HCT116 (cell line): ENCODE measurements at regions not wholly inside any gene's neighbourhood (a gene's known extent, or its start where the extent isn't known, plus 50 kb on each side); places are given as distances from the start of the nearest gene placed in this dataset.

Experiments used
- EGR1 ChIP-seq: IDR thresholded peaks from 2 replicates; pipeline ENCODE4 v1.6.1; 2012; ENCODE audit warnings: low read depth
- EZH2 ChIP-seq: fragments of 200-600 bp; sonication (generic); IDR thresholded peaks from 2 replicates; pipeline ENCODE4 v1.6.1; 2017; ENCODE audit warnings: antibody characterized with exemption, mixed run types
- POLR2AphosphoS5 ChIP-seq: IDR thresholded peaks from 2 replicates; pipeline ENCODE4 v1.6.1; 2011; ENCODE audit warnings: mild to moderate bottlenecking, low read depth, low read length, moderate library complexity
- ZNF274 ChIP-seq: fragments of 200-500 bp; sonication (Bioruptor generic); IDR thresholded peaks from 2 replicates; pipeline ENCODE4 v1.6.1; 2014; ENCODE audit warnings: mild to moderate bottlenecking, low read depth, low read length, inconsistent platforms
- TF ChIP-seq, protein P1 (sequence below): IDR thresholded peaks from 2 replicates; pipeline ENCODE4 v1.6.1; 2011; ENCODE audit warnings: mild to moderate bottlenecking, low read length, moderate library complexity; ENCODE audit not compliant: insufficient replicate concordance; ENCODE audit errors: extremely low read depth
- TF ChIP-seq, protein P2 (sequence below), 3 experiments: fragments of 200-600 bp in 1 of 3; sonication (generic) in 1 of 3; IDR thresholded peaks in 2 of 3; conservative IDR thresholded peaks in 1 of 3; 2 replicates each; pipeline ENCODE4 v1.5.1; 2012 to 2017; ENCODE audit warnings: low read depth in 2 of 3, low read length in 2 of 3, antibody characterized with exemption in 1 of 3, borderline replicate concordance in 1 of 3, control low read depth in 1 of 3, mild to moderate bottlenecking in 1 of 3, mixed read lengths in 1 of 3, mixed run types in 1 of 3, moderate library complexity in 1 of 3; ENCODE audit not compliant: insufficient read depth in 1 of 3
- TF ChIP-seq, protein P3 (sequence below): IDR thresholded peaks from 2 replicates; pipeline ENCODE4 v1.6.1; 2012

DNA sequence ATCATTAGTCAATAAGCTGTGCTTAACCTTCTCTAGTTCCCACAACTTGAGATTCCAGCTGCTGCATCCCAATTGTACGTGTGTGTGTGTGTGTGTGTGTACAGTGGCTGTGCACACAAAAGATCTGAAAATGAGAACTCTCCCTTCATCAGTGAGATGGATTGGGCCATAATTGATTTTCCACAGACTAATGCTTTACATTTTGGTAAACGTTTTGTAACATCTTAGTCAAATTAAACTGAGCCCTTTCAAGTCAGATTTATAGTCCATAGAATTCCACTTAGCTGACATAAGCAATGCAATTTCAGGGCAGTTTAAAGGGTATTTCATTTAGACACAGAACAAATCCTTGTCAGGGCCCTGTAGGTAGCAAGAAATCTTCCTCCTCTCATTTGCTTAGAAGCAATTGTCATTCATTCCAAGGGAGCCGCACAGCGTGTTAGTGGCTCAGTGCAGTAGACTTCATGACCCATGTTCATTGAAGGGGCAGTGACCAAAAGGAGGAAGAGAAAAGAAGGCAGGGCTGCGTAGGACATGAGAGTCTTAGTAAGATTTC lies 1123.5 kb upstream of the AUTS2 start:
- no peak for TF ChIP-seq POLR2AphosphoS5
- no peak for TF ChIP-seq EZH2
- TF ChIP-seq, protein P1, sequence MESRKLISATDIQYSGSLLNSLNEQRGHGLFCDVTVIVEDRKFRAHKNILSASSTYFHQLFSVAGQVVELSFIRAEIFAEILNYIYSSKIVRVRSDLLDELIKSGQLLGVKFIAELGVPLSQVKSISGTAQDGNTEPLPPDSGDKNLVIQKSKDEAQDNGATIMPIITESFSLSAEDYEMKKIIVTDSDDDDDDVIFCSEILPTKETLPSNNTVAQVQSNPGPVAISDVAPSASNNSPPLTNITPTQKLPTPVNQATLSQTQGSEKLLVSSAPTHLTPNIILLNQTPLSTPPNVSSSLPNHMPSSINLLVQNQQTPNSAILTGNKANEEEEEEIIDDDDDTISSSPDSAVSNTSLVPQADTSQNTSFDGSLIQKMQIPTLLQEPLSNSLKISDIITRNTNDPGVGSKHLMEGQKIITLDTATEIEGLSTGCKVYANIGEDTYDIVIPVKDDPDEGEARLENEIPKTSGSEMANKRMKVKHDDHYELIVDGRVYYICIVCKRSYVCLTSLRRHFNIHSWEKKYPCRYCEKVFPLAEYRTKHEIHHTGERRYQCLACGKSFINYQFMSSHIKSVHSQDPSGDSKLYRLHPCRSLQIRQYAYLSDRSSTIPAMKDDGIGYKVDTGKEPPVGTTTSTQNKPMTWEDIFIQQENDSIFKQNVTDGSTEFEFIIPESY = no peak
- TF ChIP-seq, protein P2, sequence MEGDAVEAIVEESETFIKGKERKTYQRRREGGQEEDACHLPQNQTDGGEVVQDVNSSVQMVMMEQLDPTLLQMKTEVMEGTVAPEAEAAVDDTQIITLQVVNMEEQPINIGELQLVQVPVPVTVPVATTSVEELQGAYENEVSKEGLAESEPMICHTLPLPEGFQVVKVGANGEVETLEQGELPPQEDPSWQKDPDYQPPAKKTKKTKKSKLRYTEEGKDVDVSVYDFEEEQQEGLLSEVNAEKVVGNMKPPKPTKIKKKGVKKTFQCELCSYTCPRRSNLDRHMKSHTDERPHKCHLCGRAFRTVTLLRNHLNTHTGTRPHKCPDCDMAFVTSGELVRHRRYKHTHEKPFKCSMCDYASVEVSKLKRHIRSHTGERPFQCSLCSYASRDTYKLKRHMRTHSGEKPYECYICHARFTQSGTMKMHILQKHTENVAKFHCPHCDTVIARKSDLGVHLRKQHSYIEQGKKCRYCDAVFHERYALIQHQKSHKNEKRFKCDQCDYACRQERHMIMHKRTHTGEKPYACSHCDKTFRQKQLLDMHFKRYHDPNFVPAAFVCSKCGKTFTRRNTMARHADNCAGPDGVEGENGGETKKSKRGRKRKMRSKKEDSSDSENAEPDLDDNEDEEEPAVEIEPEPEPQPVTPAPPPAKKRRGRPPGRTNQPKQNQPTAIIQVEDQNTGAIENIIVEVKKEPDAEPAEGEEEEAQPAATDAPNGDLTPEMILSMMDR (IDR thresholded peaks at IDR 0.05 in 2 of 3, conservative IDR thresholded peaks at IDR 0.05 in 1 of 3; ENCODE audit: borderline replicate concordance in 1 of 3, insufficient read depth in 1 of 3, low read depth in 2 of 3, low read length in 2 of 3) = no peak
- TF ChIP-seq, protein P3, sequence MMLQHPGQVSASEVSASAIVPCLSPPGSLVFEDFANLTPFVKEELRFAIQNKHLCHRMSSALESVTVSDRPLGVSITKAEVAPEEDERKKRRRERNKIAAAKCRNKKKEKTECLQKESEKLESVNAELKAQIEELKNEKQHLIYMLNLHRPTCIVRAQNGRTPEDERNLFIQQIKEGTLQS = no peak
- TF ChIP-seq ZNF274 = no peak
- TF ChIP-seq EGR1 = no peak
